HG02759 (cell line): ENCODE measurements at regions not wholly inside any gene's neighbourhood (a gene's known extent, or its start where the extent isn't known, plus 50 kb on each side); places are given as distances from the start of the nearest gene placed in this dataset.

Experiments
- ATAC-seq: cut with Tn5 transposase; IDR thresholded peaks from one replicate; pipeline ENCODE4 v1.9.1; 2021; ENCODE audit warnings: mild to moderate bottlenecking, moderate library complexity; ENCODE audit not compliant: unreplicated experiment

DNA sequence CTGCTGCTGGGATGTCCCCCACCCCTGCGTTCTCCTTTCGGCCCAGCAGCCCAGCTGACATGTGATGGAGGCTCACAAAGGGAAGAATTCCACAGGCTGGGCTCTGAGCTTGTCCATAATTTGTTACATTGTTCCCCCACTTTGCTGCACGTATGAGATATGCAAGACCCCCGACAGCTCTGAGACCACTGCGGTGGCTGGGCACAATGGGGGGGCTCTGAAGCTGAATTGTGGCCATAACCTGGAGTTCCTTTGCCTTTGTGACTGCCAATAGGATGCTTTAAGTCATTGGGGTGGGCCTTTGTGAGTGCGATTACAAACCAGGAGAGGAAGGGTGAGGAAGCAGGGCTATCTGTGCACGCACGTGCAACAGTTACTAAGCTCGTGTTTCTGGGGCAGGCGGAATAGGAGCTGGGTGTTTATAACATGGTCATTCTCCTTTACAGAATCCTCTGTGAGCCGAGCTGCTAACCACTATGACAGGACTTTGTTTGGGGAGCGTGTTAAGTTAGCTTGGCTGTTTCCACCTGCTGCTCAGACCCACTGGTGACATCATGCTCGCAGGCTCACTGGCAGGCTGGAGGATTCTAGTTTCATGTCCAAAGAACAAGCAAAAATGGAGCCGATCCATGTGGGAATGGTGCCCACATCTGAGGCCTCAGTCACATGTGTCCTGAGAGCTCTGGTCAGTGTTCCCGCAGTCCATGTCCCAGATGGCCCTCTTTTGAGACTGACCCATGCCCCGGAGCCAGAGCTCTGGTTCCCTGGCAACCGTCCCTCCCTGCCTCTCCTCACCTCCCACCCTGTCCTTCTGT, 208.3 kb upstream of the SALL1 start:
- no peak for ATAC-seq

DNA sequence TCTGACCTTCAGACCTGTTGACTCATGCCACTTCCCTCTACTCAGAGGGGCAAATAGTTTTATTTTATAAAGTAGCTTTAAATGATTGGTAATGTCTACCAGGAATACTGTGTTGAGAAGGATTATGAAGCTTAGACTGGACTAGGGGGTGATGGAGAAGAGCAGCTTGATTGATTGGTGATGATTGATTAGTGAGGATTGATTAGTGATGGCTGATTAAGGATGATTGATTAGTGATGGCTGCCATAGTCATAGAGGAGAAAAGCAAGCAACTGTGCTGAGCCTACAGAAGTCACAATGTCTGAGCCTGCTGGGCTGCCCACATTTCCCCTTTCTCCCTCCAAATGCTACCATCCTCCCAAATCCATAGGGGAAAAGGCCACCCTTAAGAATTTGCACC, 206.8 kb upstream of the SALL1 start:
- ATAC-seq = no peak

DNA sequence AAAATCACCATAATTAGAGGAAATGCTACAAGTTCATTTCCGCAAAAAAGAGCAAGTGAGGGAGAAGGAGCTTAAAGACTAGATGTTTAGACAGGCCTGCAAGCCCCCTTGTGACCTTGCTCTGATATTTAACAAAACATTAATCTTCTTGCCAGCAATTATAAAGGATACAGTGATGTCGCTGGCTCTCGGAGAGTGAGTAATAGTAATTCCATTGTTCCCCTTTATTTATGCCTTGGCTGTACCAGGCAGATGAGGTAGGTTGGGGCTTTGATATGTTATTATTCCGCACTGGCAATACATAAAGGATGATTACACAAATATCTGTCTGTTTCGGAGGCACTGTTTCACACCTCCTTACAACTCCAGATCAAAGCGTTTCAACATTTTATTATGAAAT, 204.8 kb upstream of the SALL1 start:
- no peak for ATAC-seq

DNA sequence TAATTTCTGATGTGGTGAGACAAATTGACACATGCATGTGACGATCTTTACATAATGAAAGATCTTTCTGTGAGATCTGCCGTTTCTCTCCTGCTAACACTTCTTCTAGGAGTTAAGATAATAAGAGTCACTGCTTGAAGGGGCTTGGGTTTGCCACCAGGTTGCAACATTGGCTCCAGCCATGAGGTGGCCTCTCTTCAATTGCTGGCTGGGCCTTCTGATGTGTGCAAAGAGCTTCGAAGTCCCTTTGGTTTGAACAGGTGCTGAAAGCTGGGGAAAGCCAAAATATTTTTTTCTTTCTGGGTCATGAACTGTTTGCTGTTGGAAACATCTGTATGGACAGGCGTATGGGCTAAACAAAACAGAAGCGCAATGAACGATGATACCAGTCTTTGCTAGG, 204.1 kb upstream of the SALL1 start:
- no peak for ATAC-seq

DNA sequence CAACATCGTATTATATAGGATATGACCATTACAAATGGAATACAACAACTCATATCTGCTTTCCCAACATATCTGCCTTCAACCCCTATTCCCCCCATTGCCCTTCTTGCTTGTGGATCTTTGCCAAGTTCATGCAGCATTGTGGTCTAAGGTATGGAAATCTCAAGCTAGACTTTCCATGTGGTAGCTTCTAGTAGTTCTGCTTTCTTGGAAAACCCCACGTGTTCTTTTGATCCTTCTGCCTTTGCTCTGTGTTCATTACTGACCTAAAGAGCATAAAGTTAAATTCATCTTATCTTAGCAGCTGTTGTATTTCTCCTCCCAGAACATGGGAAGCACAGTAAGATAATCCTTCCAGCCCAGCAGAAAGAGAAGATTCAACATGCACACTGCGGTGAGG, 202.0 kb upstream of the SALL1 start:
- ATAC-seq = no peak

DNA sequence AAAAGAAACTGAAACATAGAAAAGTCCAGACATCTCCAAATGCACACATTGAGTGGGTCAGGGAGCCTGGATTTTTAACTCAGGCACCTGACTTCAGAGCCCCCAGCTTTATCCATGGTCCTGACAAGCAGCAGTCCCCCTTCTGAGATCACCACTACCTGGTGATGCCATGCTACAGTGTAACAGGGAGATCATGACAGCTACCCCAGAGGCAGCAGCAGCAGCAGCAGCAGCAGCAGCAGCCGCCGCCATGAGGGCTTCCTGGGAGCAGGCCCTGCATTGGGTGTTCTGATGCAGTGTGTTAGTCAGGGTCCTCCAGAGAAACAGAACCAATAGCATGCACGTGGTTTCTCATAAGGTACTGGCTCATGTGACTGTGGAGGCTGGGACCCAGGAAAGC, 198.6 kb upstream of the SALL1 start:
- no peak for ATAC-seq

DNA sequence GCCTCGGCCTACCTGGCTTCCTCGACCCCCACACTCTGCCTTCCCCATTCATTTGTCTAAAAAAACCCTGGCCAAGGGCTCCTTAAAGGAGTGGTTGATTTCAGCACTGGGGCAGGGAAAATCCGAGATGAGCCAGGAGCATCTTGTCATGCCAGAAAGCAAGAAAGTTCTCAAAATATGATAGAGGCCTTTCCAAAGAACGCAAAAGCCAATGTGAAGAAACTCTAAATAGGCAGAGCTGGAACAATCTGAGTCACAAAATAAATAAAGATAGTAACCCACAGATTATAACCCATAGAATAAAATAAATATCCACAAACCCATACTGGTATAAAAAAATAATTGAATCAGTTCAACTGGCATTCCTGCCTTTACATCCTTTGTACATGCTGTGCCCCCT, 192.3 kb upstream of the SALL1 start:
- ATAC-seq = no peak

DNA sequence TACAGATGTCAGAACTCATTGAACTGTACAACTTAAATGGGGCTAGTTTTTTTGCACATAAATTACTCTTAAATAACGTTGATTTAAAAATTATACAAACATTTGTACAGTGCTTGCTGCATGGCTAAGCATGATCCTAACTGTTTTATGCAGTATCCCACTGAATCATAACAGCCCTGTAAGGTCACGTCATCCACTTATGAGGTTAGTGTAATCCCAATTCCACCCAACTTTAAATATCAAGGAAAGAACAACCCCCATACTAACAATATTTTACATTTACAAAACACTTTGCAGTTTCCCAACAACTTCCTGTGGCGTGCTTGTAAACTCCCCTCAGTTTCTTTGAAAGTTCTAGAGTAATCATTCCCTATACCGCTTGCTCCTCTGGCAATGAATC, 190.1 kb upstream of the SALL1 start:
- no peak for ATAC-seq

DNA sequence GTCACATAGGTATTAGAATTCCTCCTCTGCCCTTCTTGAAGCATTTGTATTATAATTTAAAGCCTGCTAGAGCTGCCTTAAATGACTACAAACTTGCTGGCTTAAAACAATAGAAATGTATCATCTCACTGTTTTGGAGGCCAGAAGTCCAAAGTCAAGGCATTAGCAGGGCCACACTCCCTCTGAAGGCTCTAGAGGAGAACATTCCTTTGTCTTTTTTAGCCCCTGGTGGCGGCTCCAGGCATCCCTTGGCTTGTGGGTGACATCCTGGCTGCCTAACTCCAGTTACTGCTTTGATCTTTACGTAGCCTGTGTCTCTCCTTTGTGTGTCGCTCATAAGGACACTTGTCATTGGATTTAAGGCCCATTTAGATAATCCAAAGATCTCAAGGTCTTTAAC, 186.6 kb upstream of the SALL1 start:
- no peak for ATAC-seq

DNA sequence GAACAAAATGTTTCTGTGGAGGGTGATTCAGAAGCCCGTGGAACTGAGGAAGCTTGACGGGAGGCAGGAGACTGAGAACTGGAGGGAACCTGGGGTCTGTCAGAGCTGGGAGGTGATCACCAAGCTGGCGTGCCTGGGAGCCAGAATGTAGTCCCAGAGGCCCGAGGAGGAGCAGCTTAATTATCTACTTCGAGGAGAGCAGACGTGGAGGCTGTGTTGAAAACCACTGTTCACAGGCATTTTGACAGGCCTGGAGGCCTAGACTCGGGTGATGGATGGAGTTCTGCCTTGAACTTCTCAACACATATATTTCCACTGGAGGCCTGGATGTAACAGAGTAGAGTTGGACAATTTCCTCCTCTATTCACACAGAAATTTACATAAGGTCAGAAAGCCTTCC, 177.7 kb upstream of the SALL1 start:
- ATAC-seq = no peak

DNA sequence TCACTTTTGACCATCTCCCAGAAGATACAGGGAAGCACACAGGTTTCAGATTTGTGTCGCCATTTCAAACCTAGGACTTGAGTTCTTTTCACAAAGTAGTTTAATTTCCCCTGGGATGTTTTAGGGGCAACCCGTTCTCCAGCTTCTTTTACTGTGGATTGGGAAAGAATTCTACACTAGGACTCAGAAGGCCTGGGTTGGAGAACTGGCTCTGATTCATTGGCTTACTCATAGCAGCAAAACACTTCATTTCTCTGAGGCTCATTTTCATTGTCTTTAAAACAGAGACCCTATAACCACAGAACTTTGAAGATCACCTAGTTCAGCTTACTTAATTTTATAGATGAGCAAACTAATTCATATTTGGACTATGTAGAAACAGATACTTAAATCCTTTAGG, 175.9 kb upstream of the SALL1 start:
- no peak for ATAC-seq

DNA sequence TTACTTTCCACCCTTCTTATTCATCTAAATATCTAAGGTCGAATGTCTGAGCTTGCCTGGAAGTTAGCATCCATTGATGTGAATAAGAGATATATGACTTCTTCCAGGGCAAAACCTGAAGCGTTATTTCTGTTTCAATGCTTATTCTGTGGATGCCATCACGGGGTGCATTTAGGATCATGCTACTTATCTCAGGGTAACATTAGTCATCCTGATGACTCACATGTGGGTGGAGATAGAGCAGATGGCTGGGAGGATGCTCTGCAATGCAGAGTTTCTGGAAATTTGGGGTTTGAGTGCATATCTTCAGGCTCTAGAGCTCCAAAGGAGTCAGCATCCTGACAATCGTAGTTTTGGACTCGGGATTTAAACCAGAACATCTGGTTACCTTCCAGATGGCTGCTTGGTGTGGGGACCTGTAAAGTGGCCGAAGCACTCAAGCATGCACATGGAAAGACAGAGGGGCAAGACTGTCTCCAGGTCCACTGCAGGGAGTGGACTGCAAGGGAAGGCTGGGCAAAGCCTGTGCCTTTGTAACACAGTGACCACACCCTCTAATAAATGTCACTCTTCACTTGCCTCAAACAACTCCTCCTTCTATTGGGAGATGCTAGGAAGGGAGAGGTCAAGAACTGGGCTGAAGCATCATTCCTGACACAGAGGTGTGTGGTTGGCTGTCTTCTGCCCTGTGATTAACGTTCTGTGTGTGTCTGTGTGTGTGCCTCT, 175.2 kb upstream of the SALL1 start:
- no peak for ATAC-seq

DNA sequence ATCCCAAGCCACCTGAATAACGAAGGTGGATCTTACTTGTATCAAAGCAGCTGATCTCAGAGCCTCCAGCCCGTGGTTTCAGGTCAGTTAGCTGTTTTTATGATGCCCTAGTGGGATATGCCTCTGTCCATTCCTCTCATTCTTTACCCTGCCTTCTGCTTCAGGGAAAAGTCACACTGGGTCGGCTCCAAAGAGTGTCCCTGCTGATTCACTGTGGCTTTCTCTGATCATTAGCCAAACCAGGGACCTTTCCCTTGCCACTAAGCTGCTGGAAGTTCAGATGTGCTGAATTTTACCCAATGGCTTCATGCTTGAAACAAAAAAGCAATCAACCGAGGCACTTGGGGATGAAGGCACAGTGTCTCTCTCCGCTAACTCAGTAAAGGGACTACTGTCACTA, 170.2 kb upstream of the SALL1 start:
- no peak for ATAC-seq

DNA sequence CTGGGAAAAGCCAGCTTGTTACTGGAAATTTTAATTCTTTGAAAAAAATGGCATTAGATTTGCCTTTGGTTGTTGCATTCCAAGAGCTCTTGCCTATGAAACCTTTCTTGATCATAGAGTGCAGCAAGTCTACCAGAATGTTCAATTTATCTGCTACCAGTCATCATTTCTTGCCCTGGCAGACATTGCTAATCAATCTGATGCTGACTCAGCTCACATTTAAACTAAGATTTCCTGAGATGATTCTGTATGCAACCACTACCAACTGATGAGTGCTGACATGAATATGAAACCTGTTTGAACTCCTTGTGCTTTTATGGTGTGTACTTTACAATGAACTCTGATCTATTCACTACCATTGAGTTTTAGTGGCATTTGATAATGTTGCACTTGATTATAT, 166.5 kb upstream of the SALL1 start:
- ATAC-seq = no peak

DNA sequence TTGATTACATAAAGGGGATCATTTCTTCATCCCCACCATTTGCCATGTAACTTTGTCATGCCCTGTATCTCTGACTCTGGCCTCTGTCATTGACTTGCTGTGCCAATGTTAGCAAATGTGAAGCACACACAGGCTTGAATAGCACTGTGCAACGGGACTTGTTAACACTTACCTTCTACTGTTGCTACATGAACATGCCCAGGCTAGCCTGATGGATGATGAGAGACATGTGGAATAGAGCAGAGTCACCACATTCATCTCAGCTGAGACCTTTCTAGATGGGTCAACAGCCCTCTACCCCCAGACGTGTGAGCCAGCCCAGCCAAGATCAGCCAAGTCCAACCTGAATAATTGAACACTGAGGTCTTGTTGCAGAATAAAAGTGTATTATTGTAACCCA, 162.1 kb upstream of the SALL1 start:
- no peak for ATAC-seq

DNA sequence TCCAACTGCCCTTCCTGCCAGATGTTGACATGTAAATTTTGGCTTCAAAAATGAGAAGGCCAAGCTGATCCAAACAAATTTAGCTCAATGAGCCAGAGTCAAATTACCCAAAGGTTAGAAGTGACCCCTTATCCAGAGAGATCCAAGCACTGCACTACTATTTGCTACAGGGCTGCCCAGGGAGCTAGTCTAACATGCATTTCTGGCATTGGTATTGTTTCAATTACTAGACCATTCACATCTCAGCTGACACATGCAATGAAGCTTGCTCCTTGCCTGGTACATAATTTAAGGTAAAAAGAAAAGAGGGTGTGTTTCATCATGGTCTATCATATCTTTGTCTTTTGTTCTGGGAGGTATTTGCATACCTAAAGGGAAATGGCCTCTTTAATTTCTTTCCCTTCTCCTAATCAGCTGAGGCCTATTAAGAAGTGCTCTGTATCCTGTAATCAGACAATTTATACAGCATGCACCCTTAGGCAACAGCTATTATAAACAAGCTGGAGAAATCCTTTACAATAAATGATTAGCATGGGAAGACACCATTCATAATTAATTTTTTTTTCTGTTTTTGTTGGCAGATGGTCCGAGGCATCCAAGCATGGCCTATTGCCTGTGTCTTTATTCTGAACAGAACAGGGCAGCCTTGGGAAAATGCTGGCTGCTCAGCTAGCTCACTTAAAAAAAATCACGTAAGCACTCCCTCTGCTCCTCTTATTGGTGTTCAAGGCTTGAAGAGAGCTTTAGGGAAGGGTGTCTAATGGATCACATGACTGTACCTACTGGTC, 161.5 kb upstream of the SALL1 start:
- ATAC-seq = no peak

DNA sequence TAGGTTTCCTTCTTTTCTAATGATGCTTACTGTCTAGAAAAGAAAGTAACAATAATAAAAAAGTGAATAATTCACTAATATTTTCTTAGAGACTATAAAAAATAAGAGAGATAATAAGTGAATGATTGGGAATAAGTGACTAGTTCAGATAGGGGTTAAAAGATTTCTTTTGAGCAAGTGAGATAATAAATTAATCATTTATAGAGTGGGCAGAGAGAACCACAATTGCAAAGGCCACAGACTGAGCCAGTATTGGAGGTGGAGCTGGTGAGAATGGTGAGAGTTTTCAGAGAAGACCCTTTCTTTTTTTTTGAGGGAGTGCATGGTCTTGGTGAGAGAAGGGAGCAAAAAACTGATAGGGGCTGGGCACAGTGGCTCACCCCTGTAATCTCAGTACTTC, 159.1 kb upstream of the SALL1 start:
- ATAC-seq = no peak

DNA sequence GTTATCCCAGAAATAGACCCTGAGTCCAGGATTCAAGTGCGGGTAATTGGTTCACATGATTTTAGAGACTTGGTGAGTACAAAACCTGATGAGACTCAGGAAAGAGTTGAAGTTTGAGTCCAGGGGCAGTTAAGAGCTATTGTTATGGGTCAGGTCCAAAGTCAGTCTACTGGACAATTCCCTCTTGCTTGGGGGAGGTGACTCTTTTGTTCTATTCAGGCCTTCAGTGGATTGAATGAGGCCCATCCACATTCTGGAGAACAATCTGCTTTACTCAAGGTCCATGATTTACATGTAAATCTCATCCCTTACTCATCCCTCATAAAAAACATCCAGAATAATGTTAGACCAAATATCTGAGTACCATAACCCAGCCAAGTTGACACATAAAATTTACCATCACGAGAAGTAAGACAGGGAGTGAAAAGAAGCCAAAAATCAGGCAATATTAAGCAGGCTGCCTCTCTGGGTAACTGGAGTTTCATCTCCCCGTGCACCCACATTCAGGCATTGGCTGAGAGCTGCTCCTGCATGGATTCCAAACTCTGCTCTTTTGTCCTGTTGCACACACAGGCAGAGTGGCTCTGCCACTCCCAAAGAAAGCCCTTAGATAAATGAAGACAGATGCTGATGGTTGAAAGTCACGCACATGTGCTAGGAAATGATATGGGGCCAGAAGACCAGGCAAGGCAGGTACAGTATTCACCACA, 156.0 kb upstream of the SALL1 start:
- ATAC-seq = no peak

DNA sequence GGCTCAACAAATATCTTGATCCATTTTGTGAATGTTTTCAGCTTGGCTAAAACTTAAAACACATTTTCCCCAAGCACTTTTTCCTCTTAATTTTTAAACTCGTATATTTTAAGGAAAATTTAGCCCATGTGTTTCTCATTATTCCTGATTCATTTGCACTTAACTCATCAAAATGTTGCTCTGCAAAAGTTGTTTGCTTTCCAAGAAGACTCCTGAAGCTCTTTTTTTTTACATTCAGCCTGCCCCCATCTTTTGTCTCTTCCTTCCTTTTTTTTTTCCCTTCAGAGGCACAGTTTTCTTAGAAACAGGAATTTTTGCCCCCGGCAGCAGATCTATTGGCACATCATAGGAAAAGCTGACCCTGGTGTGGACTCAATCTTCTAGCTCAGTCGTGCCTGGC, 155.0 kb upstream of the SALL1 start:
- ATAC-seq = no peak

DNA sequence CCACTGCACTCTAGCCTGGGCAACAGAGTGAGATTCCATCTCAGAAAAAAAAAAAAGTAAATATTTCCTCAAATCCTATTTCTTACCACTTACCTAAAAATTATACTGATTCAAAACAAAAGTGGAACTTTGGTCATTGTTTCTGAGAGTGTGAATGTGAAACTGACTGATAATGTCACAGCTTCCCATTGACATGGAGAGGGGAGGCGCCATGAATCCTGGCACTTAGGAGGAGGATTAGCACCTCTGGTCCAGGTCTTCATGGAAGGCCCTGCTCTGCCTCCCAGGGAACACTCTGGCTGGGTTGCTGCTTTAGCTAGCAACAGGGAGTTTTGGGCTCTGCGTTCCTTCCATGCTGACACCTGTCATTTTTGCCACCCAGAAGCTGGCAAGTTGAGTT, 154.3 kb upstream of the SALL1 start:
- ATAC-seq = no peak

DNA sequence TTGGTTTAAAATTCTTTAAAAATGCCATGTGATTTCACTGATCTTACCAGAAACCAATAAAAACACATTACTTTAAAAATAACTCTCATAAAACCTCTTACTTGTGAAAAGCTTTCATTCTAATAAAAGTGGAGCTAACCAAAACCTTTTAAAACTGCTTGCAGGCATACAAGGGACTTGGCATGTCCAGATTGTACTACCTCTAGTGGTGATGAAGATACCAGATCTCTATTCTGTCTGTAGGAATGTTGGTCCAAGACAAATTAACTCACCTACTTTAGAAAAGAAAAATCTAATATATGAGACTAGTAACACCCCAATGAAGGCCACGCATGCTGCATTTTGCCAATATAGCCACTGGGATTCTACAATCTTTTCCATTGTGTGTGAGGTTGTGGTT, 151.0 kb upstream of the SALL1 start:
- ATAC-seq = no peak
